ENCODE measurements at regions not wholly inside any gene's neighbourhood (a gene's known extent, or its start where the extent isn't known, plus 50 kb on each side); places are given as distances from the start of the nearest gene placed in this dataset.

DNA sequence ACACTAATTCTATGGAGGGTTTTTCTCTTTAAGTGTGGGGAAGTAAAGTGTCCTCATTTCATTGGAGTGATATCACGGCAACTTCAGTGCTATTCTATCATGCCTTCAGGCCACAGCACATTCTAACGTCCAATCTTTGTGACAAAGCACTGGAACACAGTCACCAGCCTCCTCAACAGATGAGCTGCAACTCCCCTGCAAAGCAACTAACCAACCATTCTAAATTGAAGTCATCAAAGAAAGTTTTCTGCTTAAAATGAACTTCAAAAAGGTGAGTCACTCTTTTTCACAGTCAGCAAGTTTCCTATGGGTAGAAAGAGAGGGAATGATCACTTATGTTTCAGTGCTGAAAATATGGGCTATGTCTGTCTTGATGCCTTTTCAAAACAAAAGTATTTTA is 190.8 kb downstream of the ELAVL2 start:
- TF ChIP-seq, protein P1, sequence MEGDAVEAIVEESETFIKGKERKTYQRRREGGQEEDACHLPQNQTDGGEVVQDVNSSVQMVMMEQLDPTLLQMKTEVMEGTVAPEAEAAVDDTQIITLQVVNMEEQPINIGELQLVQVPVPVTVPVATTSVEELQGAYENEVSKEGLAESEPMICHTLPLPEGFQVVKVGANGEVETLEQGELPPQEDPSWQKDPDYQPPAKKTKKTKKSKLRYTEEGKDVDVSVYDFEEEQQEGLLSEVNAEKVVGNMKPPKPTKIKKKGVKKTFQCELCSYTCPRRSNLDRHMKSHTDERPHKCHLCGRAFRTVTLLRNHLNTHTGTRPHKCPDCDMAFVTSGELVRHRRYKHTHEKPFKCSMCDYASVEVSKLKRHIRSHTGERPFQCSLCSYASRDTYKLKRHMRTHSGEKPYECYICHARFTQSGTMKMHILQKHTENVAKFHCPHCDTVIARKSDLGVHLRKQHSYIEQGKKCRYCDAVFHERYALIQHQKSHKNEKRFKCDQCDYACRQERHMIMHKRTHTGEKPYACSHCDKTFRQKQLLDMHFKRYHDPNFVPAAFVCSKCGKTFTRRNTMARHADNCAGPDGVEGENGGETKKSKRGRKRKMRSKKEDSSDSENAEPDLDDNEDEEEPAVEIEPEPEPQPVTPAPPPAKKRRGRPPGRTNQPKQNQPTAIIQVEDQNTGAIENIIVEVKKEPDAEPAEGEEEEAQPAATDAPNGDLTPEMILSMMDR (conservative IDR thresholded peaks at IDR 0.05; ENCODE audit: low read depth, low read length): no peak
- TF ChIP-seq POLR2A (IDR thresholded peaks at IDR 0.05; ENCODE audit: low read depth, low read length) (no peak), MXI1 (IDR thresholded peaks at IDR 0.05; ENCODE audit: borderline replicate concordance, low read depth, low read length) (no peak), RAD21 (IDR thresholded peaks at IDR 0.05; ENCODE audit: low read length) (no peak), RFX5 (IDR thresholded peaks at IDR 0.05; ENCODE audit: low read depth, low read length) (no peak)

Data from IMR-90 (cell line).